ENCODE measurements at regions not wholly inside any gene's neighbourhood (a gene's known extent, or its start where the extent isn't known, plus 50 kb on each side); places are given as distances from the start of the nearest gene placed in this dataset.
A peak's percentile ranks its signal among the peaks of the same experiment; 100 is the strongest.

GRCh38 chr1:163509114-163509513, 187.4 kb downstream of the NUF2 start:
- no peak overlapping the region for H3K4me3 ChIP-seq (ENCODE audit: low read depth, low read length)
- no peak for TF ChIP-seq CTCF (IDR thresholded peaks at IDR 0.05; ENCODE audit: low read depth, low read length, missing control alignments)
- DNase-seq (ENCODE audit: low read depth): no peak
- in situ Hi-C loops (cut with HindIII; ENCODE audit: low sequenced_read_pairs): no loop called here

DNA sequence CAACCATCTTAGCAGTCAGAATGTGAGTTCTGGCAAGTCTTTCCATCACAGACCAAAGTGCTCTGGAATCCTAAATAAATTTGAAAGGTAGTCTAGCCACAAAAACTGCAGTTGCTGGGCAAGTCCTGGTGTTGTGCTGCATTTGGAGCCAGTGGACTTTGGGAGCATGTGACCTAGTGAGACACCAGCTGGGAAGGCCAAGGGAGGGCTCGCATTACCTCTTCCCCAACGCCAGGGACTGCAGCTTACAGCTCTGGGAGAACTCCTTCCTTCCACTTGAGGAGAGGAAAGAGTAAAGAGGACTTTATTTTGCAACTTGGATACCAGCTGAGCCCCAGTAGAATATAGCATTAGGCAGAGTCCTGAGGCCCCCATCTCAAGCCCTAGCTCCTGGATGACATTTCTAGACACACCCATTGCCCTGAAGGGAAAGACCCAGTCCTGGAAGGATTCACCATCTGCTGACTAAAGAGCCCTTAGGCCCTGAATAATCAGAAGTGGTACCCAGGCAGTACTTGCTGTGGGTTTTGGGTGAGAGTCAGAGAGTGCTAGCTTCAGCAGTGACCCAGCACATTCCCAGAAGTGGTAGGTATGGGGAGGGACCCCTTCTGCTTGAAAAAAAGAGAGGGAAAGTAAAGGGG, 190.7 kb downstream of the NUF2 start:
- H3K4me3 ChIP-seq (ENCODE audit: low read depth, low read length): no peak overlapping the region
- no peak for DNase-seq (ENCODE audit: low read depth)
- TF ChIP-seq CTCF (IDR thresholded peaks at IDR 0.05; ENCODE audit: low read depth, low read length, missing control alignments): no peak
- in situ Hi-C loops (cut with HindIII; ENCODE audit: low sequenced_read_pairs): no loop called here

GRCh38 chr1:163523375-163524029, 201.7 kb downstream of the NUF2 start:
- in situ Hi-C loops (cut with HindIII; ENCODE audit: low sequenced_read_pairs): no loop called here
- H3K4me3 ChIP-seq (ENCODE audit: low read depth, low read length): no peak overlapping the region
- no peak for DNase-seq (ENCODE audit: low read depth)
- TF ChIP-seq CTCF (IDR thresholded peaks at IDR 0.05; ENCODE audit: low read depth, low read length, missing control alignments): no peak

- TF ChIP-seq CTCF (IDR thresholded peaks at IDR 0.05; ENCODE audit: low read depth, low read length, missing control alignments): peak; percentile 66
- in situ Hi-C loops (cut with HindIII; ENCODE audit: low sequenced_read_pairs): no loop called here
- no peak overlapping the region for H3K4me3 ChIP-seq (ENCODE audit: low read depth, low read length)
- peak; percentile 24 for DNase-seq (ENCODE audit: low read depth)
Observed at GRCh38 chr1:163528710-163529348, 207.1 kb downstream of the NUF2 start.

DNA sequence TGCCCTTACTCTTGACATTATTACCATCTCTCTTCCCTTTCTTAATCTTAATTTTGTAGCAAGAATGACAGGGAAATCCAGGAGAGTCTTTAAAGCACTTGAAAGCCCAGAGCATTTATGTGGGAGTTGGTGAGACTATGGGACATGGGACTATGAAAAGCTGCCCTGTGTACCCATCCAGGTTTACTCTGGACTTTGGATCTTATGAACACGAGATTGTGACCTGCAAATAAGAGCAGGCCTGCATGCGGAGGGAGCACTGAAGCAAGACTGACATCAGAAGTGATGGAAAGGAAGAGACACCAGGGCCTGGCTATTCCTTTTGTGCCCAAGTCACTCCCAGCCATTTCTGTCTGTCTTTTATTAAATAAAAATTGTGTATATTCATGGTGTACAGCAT, 209.6 kb downstream of the NUF2 start:
- in situ Hi-C loops (cut with HindIII; ENCODE audit: low sequenced_read_pairs): no loop called here
- DNase-seq (ENCODE audit: low read depth): no peak
- H3K4me3 ChIP-seq (ENCODE audit: low read depth, low read length): no peak overlapping the region
- no peak for TF ChIP-seq CTCF (IDR thresholded peaks at IDR 0.05; ENCODE audit: low read depth, low read length, missing control alignments)

GRCh38 chr1:163535401-163535800, 213.6 kb downstream of the NUF2 start:
- in situ Hi-C loops (cut with HindIII; ENCODE audit: low sequenced_read_pairs): no loop called here

More at GRCh38 chr1:163535401-163535800, 213.6 kb downstream of the NUF2 start:
- DNase-seq (ENCODE audit: low read depth): no peak
- TF ChIP-seq CTCF (IDR thresholded peaks at IDR 0.05; ENCODE audit: low read depth, low read length, missing control alignments): no peak
- no peak overlapping the region for H3K4me3 ChIP-seq (ENCODE audit: low read depth, low read length)

All from astrocyte of the cerebellum (primary cell).